ENCODE measurements at regions not wholly inside any gene's neighbourhood (a gene's known extent, or its start where the extent isn't known, plus 50 kb on each side); places are given as distances from the start of the nearest gene placed in this dataset.
"Not testable (repeated sequence)": the region's sequence is repeated elsewhere in the genome, so short reads cannot be mapped to it uniquely, and the experiment has no call there.

DNA sequence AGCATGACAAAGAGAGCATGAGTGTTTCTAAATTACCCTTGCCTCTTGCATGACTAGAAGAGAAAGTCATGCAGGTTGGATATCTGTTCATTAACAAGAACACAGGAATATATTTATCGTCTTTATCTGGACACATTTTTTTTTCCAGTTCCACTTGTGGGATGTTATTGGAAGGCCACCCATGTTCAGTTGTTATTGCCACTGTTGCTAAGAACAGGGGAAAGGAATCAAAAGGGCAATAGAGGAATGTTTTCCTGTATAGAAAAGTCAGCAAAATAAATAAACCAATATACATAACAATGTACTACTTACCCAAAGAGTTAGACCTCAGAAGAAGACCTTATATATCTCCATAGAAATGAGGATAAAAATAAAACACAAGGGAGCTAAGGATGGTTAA, 270.1 kb downstream of the QDPR start:
- DNase-seq (ENCODE audit: low spot score): no peak

DNA sequence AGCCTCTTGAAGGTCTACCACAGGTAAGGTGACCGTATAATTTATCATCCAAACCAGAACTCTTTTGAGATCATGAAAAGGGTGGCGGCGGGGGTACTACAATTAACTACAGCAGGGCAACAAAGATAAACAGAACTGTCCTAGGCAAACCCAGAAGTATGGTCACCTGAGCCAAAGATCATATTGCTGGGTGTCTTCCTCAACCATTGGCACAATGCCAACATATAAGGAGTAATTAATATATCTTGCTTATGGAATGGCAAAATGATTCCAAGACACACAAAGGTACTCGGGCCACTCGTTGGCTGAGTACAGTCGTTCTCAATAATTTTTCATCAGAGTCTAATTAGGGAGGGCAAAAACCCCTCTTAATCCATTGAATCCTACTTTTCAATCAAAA, 273.3 kb downstream of the QDPR start:
- no peak for DNase-seq (ENCODE audit: low spot score)

DNA sequence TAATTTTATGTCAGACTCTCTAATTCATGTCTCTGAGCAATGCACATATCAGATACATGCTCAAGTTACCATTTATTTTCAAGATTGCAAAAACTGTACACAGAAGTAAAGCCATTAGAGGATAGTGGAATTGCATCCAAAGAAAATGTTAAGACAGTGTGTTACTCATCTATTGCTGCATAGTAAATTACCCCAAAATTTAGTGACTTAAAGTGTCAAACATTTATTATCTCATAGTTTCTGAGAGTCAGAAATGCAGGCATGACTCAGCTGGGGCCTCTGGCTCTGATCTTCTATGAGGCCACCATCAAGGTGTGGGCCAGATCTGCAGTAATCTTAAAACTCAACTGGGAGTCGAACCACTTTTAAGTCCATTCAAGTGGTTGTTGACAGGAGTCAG, 275.2 kb downstream of the QDPR start:
- no peak for DNase-seq (ENCODE audit: low spot score)

DNA sequence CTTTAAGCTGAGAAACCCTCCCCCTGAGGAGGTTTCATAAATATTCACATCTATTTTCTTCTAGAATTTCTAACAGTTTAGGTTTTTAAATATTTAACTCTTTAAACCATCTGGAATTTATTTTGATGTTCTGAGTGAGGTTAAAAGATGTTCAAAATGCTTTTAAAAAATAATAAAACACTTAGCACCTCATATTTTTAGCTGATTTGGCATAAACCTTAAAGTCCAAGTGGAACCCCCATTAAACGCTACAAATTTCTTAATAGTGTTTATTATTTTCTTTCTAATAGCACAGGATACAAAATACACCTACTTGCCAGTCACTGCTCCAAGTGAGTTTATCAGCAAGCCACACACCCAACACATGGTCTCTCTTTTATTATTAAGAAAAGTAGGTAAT, 277.2 kb downstream of the QDPR start:
- no peak for DNase-seq (ENCODE audit: low spot score)

DNA sequence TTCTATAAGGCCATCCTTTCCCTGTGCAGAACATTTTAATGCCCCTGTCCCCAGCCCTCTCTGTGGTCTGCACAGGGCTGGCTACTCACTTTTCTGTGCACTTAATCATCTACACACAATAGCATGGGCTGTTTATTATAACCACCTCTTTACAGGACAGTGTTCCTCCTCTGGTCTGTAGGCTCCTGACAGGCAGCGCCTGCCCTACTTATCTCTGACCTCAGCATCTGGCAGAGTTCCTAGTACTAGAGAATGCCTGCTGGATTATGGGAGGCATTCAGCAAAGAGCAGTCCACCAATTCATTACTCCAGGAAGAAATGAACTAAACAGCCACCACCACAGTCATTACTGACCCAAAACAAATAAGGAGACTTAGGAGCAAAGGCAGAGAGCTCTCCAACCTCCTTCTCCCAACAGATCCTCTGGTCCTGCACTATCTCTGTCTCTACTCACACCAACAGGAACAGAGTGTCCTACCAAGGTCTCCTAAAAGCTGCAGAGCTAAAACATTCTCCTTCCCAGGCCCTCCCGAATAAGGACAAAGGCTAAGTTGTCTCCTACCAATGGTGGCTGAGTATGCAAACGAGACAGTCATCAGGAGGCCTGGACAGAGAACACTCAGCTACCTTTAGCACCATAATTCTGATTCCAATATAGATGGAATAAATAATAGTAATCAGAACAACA, 279.2 kb downstream of the QDPR start:
- DNase-seq (ENCODE audit: low spot score): peak; percentile 53

DNA sequence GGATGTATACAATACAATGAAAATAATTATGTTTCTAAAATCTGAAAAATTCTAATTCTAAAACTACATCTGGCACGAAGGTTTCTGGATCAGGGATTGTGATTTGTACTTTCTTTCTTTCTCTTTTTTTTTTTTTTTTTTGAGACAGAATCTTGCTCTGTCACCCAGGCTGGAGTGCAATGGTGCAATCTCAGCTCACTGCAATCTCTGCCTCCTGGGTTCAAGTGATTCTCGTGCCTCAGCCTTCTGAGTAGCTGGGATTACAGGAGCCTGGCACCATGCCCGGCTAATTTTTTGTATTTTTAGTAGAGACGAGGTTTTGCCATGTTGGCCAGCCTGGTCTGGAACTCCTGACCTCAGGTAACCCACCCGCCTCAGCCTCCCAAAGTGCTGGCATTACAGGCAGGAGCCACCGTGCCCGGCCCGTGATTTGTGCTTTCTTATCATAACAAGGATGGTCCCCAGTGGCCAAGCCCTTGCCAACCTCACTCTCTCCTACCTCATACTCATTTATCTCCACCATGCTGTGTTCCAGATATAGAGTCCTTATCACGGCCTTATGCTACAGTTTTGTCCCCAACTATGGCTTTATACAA, 279.9 kb downstream of the QDPR start:
- DNase-seq (ENCODE audit: low spot score): not testable (repeated sequence)

DNA sequence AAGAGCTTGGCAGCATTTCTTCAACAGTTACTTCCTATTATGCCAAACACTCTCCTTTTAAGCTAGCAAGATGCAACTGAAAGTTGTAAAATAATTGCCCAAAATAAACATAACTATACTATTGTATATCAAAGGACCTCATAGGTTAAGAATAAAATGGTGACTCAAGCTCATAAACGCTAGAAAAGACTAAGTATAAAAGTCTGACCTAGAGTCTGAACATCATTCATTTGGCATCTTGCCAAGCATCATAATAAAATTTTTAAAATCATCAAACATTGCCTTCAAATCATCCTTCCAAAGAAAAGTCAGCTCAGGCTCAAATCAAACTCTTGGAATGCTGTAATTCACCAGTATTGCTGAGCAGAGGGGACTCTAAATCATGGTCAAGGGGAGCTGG, 281.2 kb downstream of the QDPR start:
- no peak for DNase-seq (ENCODE audit: low spot score)

DNA sequence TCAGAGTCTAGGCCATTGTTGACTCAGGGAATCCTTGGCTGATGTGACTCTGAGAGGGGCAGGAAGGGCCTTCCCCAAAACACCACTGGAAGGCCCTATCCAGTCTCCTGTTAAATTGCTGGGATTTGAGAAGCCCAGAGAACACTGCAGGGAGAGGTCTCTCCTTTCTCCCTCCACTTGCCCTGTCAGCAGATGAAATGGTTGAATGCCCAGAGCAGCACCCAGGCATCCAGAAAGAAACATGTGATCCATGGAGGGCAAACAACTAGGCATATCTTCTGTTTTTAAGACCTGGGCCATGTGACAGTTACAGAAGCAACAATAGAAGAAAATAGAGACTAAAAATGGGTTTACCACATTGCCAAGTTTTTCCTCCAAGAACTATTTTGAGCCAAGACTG, 291.1 kb downstream of the QDPR start:
- DNase-seq (ENCODE audit: low spot score): no peak

DNA sequence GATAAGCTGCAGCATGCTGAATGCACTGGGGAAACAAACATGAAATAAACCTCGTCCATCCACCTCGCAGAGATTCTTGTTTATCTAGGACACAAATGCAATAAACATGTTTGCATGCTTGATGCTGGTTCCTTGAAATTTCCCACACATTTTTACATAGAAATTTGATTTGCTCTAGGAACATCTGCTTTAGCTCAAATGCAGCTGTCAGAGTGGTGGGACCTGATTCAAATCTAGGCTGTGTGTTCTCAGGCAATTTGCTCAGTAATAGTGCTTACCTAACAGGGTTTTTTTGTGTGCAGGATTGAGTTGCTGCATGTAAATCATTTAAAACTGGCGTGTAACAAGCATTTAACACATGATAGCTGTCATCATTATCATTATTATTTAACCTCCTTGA, 293.1 kb downstream of the QDPR start:
- no peak for DNase-seq (ENCODE audit: low spot score)

DNA sequence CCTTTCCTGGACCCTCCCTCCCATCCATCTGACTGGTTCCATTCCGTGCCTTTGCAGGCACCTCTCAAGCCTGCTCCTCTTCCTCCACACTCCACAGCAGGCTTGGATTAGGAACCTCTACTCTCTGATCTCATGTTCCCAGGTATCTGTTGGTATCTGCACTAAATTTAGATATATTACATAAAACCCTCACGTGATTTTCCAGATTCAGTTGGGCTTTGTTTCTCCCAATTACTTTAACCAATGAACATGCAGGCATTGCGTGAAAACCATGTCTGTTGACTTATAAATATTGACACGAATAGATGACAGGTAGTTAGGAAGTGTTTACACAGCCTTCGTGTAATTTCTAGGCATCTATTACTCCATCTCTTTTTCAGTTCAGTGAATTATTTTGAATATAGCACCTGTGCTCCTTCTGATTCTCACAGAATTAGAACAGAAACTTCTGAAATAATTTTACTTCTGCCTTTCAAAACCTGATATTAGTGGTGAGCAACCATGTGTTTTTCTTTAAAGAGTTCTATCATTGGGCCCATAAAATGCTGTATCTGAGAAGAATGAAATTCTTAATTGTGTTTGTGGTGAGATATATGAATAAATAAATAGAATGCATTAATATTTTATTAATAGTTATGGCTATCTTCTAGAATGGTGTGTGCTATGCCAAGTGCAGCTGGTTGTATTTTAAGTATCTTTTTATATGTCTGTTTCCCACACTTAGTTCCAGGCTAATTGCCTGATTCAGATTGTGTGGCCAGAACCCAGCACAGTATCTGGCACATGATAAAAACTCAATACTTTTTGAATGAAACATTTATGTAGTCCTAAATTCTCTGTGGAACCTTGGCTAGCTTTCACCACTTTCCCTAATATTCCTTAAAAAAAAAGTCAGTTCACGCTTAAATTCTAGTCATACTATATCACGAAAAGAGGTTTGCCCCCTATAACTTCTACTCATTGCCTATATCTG, 304.8 kb downstream of the QDPR start:
- DNase-seq (ENCODE audit: low spot score): no peak

DNA sequence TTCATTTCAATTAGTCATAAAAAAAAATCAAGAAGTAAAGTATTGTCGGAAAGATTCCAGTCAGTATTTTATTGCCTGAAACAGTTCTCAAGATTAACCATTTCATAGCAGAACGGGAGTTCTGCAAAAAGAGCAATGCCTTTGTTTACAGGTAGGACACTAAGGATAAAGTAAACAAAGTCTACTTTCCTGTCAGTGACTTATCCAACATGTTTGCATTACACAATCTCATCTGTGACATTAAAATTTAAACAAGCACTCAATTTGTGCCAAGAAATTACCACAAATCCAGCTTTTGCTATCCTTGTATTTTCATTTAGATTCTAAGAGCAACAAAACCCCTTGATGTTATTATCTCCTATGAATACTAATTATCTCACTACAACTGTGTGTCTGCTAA, 306.5 kb upstream of the LDB2 start:
- DNase-seq (ENCODE audit: low spot score): no peak

DNA sequence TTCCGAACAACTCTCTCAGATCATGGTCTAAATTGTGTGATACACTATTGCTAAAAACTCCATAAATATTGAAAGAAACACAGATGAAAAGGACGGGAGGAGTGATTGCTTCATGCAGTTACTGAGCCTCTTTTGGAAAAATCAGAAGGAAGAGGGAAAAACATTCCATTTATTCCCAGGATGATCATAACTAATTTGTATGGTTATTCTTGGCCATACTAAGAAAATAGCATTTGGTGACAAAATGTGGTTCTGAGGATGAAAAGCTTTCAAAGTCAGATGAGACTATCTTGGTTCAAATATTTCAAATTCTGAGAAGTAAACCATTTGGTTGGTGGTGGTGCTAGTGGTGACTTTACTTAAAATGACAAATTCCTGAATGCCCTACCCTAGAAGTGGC, 305.4 kb upstream of the LDB2 start:
- no peak for DNase-seq (ENCODE audit: low spot score)

DNA sequence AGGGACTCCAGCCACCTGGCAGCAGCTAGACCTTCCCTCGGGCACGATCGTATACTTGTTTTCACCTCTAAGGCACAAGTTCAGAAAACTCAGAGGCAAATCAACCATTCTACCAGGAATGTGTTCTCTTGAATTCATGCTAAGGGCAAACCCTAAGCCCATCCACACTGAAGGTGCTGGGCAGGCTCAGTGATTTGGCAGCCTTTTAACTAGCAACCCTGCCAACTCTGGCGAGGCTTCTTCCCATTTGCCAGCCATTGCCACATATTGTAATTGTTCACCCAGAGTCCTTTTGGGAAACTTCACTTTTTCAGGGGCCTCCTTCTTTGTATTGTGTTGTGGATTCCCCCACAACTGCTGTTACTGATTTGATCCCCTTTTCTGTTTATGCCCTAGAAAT, 298.6 kb upstream of the LDB2 start:
- peak; percentile 34 for DNase-seq (ENCODE audit: low spot score)

DNA sequence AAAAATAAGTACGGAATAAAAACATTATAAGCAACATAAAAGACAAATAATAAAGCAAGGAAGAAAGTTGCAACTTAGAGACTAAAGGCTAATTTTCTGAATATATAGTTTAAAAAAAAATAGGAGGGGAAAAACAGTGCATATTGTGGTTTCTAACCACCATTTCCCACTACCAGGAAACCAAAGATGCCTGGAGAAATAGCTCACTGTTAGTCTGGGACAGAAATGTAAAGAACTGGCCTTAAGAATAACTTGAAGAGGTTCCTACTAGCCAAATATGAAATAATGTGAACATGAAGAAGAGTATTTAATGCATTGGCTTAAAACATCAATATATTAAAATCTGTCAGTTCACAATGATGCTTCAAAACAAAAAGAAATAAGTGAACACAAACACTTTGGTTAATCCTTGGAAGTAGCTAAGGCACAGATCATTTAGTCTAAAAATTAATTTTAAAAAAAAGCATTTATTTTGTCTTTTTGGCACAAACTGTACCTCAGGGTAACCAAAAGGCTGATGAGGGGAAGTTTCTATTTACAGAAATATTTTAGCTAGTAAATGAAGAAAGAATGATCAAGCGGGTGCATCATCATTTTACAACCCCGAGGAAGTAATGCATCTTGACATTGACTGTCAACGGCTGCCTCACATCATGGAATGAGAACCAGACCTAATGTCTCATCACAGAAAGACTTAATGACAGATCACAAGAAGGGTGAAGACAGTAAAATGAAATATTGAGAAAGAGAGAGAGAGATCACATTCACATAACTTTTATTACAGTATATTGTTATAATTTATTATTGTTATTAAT, 297.2 kb upstream of the LDB2 start:
- no peak for DNase-seq (ENCODE audit: low spot score)

DNA sequence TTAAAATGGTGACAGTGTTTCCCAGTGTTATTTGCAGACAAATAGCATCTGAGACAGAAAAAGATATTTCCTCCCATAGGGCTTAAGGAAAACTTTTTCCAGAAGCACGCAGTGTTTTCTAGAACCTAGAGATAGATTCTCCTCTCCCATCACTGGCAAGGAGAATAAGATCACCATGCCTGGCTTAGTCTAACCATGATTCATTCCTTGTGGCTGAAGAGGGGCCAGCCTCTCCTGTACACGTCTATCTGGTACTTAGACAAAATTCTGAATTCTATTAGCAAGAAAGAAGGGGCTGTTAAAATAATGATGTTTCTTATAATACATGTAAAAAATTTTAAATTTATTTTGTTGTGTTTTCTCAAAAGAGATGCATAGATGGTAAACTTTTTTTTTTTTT, 296.1 kb upstream of the LDB2 start:
- no peak for DNase-seq (ENCODE audit: low spot score)

DNA sequence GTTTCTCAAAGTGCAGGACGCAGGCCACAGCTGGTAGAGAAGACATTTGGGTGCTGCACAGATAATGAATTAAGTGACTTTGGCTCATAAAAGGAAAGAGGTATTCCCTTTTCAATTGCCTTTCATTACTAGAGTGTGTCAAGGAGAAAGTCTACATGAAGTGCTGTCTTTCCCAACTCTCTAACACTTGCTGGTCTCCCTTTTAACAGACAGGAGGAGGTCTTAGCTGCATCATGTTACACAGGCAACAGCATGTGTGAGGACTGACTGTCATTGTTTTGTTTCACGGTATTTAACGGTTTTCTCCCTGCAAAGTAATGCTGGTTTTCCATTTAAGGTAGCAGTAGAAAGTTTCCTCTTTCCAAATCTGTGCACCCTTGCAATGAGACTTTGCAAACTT, 291.3 kb upstream of the LDB2 start:
- DNase-seq (ENCODE audit: low spot score): no peak

DNA sequence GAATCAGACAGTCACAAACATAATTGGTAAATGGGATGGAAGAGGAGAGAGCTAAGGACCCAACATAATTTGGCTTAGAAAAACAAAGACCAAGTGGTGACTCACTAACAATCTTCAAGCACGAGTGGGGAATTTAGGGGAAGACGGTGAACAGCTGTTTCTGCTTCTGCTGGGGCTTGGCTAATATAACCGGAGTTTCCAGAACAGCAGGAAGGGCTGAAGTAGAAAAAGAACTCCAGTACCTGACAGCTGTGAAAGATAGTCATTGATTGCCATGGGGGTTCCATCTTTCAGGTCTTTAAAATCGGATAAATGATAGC, 290.9 kb upstream of the LDB2 start:
- DNase-seq (ENCODE audit: low spot score): no peak

DNA sequence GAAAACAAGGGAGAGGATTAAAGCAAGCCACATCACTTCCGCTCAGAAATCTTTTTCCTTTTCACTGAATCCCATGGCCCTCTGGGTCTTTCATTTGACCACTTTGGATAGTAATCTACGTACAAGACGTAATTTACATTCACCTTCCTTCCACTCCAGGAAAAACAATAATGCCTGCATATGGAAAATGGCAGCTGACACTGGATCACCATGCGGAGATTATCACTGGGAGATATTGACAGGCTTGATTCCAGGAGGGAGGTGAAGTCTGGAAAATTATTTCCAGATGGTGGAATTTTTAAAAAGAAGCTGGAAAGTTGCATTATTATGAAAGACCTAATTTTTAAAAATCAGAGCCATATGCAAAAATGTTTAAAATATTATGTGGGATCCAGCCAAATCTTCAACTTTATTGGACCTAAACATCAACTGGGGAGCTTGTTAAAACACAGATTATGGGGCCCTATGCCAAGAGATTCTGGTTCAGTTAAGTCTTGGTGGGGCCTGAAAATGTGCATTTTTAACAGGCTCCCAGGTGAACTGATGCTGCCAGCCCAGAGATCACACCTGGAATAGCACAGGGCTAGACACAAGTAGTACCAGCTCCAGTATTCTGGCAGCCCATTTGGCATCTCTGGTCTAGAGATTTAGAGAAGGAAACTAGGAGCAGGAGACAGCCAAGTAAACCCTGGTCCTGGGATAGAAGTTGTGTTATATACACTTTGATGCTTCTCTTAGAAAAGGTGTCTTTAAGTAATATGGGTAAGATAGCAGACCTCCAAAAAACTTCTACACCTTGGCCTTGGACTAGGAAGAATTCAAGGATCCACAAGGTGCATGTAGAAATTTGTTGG, 290.3 kb upstream of the LDB2 start:
- no peak for DNase-seq (ENCODE audit: low spot score)

DNA sequence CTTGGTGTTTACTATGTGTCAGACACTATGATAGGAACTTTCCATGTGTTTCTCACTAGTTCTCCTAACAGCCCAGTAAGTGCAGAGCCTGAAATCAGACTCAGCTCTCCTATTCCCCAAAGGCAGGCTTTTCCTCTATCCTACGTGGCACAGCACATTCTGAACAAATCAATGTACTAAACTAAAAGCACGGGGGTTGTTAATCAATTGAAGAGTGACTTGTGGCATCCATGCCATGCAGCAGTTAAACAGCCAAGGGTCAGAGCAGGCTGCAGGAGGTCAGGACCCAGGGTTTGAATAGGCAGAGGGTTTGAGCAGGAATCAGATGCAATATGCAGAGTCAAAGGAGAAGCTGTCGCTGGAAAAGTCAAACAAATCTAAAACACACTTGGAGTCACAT, 289.7 kb upstream of the LDB2 start:
- DNase-seq (ENCODE audit: low spot score): no peak

DNA sequence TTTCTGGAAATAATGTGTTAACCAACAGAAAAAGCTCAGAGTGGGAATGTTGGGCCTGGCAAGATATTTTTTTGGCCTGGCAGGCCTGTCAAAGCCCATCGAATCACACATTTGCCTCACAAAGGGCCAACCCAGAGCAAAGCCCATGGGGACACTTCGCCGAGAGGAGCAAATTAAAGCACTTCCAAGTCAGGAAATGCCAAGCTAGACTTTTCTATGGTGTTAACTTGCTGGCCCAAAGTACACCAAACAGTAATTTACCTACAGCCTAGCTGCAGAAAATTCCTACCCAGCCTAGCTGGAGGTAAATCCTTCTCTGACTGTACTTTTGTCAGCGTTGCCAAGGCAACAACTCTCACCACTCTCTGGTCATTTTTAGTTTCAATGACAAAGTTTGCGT, 288.6 kb upstream of the LDB2 start:
- no peak for DNase-seq (ENCODE audit: low spot score)

DNA sequence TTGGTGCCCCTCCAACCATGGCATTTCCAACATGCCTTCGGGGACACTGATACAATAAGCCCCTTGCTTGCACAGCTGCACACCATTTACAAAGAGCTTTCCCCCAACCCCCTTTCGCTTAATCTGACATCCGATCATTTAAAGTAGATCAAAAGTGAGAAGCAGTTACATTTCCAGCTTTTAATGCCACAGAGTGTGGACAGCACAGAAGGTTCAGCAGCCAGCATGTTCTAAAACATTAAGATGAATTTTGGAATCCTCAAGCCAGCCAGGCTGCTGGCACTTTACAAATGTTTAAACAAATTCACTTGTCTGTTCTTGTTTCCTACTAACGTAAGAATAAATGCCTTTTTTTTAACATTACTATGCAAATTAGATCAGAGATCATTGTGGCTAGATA, 284.4 kb upstream of the LDB2 start:
- DNase-seq (ENCODE audit: low spot score): no peak

DNA sequence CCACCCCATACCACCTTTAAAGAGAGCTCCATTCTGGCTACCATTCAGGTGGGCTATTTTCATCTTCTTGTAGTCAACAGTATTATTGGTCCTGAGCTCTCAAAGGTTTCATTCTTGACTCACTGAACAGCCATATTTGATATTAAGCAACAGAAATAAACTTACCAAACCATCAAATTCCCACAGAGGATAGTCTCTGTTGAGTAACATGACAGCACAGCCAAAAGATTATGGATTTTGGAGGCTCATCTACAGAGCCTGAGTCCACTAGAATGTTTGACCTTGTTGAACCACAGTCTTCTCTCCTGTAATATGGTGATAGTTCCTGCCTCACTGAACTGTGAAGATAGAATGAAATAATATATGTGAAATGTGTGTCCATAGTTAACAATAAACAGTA, 276.3 kb upstream of the LDB2 start:
- DNase-seq (ENCODE audit: low spot score): no peak
